GM21423 (cell line): ENCODE measurements at regions not wholly inside any gene's neighbourhood (a gene's known extent, or its start where the extent isn't known, plus 50 kb on each side); places are given as distances from the start of the nearest gene placed in this dataset.

Experiments used
- ATAC-seq: cut with Tn5 transposase; IDR thresholded peaks from one replicate; pipeline ENCODE4 v1.9.1; 2021; ENCODE audit warnings: mild to moderate bottlenecking, moderate library complexity; ENCODE audit not compliant: unreplicated experiment

- ATAC-seq, result no peak
Observed at GRCh38 chr2:81583311-81584108, 1279.0 kb upstream of the LRRTM1 start.

- no peak for ATAC-seq
Observed at GRCh38 chr2:81576713-81577112, 1272.2 kb upstream of the LRRTM1 start.

GRCh38 chr2:81551040-81551634 lies 1246.6 kb upstream of the LRRTM1 start:
- ATAC-seq, result no peak

DNA sequence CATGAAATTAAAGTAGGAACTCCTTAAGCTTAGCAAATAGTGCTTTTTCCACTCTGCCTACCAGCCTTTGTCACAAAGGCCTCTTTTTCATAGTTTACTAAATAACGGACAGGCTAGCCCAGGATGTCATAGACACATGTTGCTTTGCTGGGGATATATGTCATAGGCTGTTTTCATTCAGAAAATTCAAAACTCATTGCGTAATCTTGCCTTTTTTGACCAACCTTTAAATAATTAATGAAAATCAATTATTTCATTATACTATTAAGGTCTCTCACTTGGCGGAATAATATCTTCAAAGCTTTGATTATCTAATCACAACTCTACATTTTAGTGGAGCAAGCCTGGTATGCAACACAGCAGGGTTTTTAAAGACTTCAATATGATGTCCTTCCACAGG lies 1245.7 kb upstream of the LRRTM1 start:
- no peak for ATAC-seq

- ATAC-seq, result no peak
Observed at GRCh38 chr2:81549646-81550045, 1245.1 kb upstream of the LRRTM1 start.

DNA sequence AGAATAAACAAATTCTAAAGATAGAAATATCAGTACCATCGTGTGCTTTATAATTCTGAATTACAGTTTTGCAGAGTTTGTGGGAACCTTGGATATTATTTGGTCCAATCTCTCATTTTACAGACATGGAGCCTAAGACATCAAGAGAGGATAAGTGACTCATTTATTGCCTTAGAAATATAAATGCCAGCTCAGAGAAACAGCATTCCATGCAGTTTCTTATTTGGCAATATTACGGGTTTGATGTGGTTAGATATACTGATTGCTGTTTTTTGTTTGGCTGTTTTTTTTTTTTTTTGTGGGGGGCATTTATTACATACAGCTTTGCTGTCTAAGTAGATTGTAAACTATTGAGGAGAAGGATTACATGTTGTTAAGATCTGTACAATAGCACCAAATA lies 1241.1 kb upstream of the LRRTM1 start:
- ATAC-seq, result no peak

GRCh38 chr2:81542119-81542518 lies 1237.6 kb upstream of the LRRTM1 start:
- no peak for ATAC-seq

DNA sequence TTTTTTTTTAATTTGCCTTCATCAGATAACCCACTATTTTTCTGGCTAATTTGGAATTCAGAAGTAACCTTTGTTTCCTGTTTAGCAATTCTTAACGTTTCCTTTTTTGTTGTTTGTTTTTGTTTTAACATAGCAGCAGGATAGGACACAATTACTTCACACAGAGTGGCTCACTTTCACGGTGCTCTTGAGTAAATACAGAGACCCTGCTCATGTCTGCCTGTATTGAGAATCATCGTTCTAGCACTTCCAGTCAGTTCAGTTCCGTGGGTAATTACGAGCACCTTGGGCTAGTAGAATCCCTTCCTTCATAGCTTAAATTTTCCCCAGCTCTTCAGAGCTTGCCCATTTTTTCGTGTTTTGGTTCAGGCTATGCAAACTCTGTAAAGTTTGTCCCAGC lies 1225.4 kb upstream of the LRRTM1 start:
- no peak for ATAC-seq

GRCh38 chr2:81528852-81529480 lies 1224.4 kb upstream of the LRRTM1 start:
- peak; percentile 94 for ATAC-seq

- no peak for ATAC-seq
Observed at GRCh38 chr2:81523344-81523743, 1218.8 kb upstream of the LRRTM1 start.

GRCh38 chr2:81513328-81513727 lies 1208.8 kb upstream of the LRRTM1 start:
- ATAC-seq, result no peak

DNA sequence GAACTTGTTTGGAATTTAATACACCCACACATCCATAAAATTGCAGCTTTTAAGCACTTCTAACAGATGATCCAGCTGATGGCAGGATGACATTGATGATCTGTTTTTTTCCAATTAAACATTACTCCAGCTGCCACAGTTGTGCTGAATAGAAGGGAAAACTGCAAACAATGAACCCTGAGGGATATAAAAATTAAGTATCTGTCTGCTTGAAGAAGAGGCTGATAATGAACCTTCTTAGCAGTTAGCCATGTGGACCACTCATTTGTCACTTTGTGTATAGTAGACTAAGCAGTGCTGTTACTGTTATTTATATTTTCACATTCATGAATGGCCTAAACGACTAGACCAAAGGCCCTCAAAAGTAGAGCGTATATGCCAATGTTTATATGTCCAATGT lies 1201.0 kb upstream of the LRRTM1 start:
- no peak for ATAC-seq

DNA sequence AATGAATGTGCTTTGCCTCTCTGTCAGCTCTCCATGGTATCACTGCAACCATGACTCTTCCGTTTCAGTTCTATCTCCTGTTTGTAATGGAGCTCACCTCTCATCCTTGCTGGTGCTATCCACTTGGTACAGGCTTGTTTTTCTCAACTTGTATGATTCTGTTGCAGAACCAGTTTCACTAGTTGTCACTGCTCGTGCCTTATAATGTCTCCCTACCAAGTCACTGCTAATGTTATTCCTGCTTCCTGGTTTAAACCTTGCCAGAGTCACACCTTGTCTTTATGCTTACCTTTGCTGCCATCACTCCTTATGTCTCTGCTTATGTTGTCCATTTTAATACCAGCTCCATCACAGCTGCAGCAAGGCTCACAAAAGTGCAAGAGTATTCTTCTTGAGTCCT lies 1191.0 kb upstream of the LRRTM1 start:
- ATAC-seq, result no peak

- ATAC-seq, result no peak
Observed at GRCh38 chr2:81483254-81483653, 1178.7 kb upstream of the LRRTM1 start.

GRCh38 chr2:81481994-81482368 lies 1177.4 kb upstream of the LRRTM1 start:
- no peak for ATAC-seq

DNA sequence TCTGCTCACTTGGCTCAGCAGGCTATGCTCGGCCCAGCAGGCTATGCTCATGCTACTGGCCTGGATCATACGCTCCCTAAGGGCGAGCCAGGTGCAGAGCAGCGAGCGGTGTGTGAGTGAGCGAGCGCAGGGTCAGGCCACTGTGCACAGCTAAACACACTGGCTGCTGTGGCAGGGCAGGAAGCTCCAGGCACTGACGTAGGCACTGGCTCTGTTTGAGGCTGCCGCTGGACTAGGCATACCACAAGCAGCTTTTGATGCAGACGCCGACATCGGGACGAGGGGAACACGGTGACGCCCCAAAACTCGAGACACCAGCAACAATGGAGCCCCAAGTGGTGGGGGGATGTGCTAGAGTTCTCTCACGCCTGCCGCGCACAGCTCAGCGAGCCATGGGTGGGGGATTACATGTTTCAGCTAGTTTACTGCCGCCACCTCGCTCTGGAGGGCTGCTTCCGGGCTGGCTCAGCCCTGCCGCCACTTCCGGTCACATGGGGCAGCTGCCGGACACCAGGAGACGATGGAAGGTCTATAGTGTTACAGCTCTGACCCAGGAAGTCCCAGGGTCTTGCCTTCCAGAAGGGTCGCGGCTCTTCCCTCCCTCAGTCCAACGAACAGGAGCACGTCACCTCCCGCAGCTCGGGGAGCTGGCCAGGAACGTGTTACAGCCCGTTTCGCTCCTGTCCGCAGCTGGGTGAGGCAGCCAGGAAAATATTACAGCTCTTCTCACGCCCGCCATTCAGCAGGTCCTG lies 1176.9 kb upstream of the LRRTM1 start:
- ATAC-seq, result no peak

GRCh38 chr2:81467096-81467495 lies 1162.5 kb upstream of the LRRTM1 start:
- ATAC-seq, result no peak

GRCh38 chr2:81462420-81462819 lies 1157.9 kb upstream of the LRRTM1 start:
- ATAC-seq, result no peak

DNA sequence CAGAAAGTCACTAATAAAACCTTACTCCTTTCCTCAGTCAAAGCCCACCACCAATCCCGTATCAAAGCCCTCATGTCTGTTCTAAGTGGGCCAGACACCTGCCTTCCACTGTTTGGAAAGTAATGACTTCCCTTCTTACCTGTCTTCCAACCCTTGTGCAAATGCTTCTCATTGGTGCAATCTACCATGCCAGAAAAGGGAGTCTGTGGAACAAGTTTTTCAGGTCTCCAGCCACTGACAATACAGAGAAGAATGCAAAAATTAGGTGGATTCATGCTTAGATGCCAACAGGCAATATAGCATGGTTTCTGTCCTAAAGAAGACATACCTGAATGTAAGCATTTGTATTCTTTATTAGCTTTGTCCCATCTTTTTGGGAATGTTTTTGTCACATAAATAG lies 1140.6 kb upstream of the LRRTM1 start:
- no peak for ATAC-seq

DNA sequence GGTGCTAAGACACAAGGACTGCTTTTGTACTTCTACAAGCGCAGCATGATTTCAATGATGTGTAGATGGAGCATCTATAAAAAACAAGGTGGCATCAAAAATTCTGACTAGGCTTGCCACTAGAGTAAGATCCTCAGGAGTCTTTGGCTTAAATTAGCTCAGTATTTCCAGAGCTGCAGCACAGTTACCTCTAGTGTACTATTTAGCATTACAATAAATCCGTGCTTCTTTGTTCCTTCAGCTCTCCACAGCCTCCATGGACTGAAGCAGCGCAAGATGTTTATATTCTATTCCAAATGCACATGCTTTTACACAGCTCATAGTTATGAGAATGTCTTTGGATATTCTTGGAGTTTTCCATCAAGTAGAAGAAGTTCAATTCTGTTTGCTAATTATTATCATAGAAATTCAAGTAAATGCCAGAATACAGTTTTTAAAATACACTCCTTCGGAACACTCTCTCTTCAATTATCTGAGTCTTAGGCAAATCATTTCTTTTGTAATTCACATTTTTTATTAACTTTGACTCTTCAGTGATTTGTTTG lies 1133.0 kb upstream of the LRRTM1 start:
- no peak for ATAC-seq

DNA sequence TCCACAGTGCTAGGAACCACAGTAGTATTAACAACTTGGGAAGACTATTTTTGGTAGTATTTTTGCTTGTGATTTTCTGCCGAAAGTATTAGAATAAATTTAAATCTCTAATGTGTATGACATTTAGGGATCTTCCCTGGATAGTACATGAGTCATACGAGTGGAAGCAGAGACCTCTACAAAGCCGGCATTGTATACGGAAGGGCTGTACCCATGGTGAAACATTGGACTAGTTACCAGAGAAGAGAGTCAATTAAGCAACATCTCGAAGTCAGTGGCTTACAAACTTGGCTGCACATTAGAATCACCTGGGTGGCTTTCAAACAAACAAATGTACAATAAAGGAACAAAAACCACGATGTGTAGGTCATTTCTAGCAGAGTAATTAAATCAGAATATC lies 1131.7 kb upstream of the LRRTM1 start:
- ATAC-seq, result no peak
